Hepatocyte (in vitro differentiated cells): ENCODE measurements at regions not wholly inside any gene's neighbourhood (a gene's known extent, or its start where the extent isn't known, plus 50 kb on each side); places are given as distances from the start of the nearest gene placed in this dataset.

Source experiments
- EZH2 ChIP-seq: fragments of 200-600 bp; sonication (generic); IDR thresholded peaks from 2 replicates; pipeline ENCODE4 v1.6.1; 2016; ENCODE audit warnings: antibody characterized with exemption, mild to moderate bottlenecking, borderline replicate concordance
- TF ChIP-seq, protein P1 (sequence below): fragments of 200-600 bp; sonication (generic); IDR thresholded peaks from 2 replicates; pipeline ENCODE4 v1.5.1; 2016; ENCODE audit warnings: antibody characterized with exemption, mild to moderate bottlenecking; ENCODE audit not compliant: poor library complexity

DNA sequence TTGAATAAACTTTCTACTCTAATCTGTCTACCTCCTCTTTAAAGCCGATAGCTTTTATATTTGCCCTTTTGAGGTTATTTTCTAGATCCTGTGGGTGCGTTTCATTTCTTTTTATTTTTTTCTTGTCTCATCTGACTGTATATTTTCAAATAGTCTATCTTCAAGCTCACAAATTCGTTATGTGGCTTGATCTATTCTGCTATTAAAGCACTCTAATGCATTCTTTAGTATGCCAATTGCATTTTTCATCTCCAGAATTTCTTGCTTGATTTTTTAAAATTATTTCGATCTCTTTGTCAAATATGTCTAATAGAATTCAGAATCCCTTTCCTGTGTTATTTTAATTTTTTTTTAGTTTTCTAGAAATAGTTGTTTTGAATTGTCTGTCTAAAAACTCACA is 172.4 kb downstream of the CYLC2 start:
- TF ChIP-seq EZH2, result no peak
- TF ChIP-seq, protein P1, sequence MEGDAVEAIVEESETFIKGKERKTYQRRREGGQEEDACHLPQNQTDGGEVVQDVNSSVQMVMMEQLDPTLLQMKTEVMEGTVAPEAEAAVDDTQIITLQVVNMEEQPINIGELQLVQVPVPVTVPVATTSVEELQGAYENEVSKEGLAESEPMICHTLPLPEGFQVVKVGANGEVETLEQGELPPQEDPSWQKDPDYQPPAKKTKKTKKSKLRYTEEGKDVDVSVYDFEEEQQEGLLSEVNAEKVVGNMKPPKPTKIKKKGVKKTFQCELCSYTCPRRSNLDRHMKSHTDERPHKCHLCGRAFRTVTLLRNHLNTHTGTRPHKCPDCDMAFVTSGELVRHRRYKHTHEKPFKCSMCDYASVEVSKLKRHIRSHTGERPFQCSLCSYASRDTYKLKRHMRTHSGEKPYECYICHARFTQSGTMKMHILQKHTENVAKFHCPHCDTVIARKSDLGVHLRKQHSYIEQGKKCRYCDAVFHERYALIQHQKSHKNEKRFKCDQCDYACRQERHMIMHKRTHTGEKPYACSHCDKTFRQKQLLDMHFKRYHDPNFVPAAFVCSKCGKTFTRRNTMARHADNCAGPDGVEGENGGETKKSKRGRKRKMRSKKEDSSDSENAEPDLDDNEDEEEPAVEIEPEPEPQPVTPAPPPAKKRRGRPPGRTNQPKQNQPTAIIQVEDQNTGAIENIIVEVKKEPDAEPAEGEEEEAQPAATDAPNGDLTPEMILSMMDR, result no peak
